Midbrain (tissue), 1 donor: ENCODE measurements at regions not wholly inside any gene's neighbourhood (a gene's known extent, or its start where the extent isn't known, plus 50 kb on each side); places are given as distances from the start of the nearest gene placed in this dataset.

ENCODE experiments used
- DNase-seq: peaks from one replicate; lab custom pipeline; 2025; lab: John Stamatoyannopoulos, UW

DNA sequence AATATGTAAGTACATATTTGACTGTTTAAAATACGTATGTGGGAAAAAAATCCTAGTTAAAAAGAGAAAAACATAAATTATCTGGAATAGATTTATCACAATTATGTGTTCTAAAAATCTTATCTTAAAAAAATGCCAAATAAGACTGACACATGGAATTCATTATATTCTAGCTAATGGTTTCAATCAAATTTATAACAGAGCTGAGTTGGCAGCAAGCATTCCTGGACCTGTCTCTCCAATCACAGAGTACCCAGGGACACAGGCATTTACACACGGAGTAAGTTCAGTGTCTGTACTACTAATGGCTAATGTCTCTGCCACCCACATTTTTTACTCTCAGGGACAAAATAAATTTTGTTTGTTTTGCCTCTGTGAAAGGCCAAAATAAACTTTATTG is 122.3 kb downstream of the RPS12 start:
- no peak for DNase-seq

DNA sequence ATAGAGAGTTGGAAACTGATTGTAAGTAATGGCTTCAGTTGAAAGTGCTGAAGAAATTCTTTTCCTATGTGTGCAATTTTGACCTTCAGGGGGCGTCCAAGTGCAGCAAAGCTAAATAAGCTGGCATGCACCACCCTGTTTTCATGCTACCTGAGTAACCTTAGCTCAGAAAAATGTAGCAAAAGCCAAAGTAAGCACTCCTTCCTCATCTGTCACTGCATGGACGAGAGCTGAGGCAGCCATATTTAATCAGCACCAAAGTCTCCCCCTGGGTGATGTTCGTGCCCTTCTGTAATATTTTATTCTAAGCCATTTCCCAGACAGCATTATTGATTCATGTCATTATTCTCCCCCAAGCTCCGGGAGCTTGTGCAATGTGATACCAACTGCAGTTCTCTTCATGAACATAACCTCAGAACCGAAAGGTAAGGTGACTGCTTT is 123.1 kb downstream of the RPS12 start:
- peak; percentile 38 for DNase-seq

DNA sequence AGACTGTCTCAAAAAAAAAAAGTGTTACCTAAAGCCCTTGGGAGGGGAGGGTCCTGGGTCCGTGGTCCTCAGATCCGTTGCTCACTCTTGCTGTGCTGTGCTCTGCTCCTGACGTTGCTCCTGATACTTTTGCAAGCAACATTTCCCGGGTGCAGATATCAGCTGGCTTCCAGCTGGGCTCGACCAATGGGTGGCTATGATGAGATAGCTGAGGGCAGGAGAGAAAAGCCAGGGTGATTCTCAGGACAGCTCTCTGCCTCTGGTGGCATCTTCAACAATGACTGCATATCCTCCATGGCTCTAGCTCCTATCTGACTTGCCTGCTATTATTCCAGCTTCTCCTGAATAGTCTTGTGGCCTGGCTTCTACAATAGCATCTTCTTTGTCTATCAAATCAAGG is 134.5 kb downstream of the RPS12 start:
- DNase-seq, result no peak

DNA sequence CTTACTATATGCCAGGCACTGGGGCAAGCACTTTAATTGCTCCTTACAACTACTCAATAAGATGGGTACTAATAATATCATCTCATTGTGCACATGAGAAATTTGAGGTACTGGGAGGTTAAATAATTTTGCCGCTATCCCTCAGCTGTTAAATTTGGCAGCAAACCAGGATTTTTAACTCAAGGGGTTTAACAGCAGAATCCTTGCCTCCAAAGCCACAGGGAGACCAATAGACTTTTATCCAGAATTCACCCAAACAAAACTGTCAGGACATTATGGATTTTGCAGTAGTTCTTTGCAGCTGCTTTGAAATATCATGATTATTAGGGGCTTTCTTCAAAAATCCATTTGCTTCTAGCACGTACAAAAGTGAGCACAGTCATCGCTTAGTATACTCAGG is 136.2 kb downstream of the RPS12 start:
- no peak for DNase-seq

DNA sequence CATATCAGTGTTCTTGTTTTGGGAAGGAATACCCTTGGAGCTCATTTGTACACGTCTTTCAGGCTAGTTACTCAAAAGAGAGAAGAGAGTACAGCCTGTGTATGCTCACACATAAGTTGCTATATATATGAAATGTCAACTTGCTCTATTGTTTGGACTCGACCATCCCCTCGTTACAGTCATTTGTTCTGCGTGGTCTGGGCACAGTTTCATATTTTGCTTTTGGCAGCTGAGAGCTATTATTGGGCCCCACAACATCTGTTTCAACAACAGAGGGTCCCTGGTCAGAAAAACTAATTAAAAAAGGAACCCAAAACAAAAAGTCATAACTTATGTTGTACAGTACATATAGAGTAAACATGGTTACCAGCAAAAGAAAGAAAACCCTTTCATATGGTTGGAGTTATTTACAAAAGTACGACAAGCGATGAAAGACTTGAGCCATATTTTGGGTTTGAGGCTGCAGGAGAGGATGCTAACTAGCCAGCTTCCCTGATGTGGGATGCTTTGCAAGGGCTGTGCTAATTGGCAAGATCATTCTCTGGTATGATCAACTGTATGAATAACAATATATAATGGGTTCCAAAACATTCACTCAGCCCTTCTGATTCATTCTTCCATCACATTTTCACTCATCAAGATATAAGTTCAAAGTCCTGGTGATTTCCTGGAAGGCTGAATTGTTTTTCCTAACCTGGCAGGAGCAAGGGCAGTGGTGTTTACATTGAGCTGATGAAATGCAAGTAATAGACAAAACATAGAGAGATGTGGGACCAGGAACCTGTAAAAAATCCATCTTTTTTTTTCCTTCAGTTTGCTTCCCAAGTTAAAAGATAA is 137.9 kb downstream of the RPS12 start:
- no peak for DNase-seq

DNA sequence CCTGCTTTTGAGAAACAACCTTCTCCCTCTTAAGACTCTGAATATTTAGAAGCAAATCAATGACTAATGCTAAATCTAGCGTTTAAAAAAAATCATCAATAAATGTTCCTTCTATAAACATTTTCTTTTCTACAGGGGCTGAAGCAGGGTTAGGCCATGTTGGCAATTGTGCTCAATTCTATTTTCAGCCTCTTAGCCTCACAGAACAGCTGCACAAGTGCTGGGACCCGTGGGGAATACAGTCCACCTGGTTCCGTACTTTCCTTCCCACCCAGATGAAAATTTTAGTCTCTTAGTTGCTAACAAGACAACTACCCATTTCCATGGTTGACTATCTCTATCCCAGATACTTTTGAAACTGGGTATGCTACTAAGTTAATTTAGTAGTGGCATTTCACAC is 138.6 kb downstream of the RPS12 start:
- DNase-seq, result no peak

DNA sequence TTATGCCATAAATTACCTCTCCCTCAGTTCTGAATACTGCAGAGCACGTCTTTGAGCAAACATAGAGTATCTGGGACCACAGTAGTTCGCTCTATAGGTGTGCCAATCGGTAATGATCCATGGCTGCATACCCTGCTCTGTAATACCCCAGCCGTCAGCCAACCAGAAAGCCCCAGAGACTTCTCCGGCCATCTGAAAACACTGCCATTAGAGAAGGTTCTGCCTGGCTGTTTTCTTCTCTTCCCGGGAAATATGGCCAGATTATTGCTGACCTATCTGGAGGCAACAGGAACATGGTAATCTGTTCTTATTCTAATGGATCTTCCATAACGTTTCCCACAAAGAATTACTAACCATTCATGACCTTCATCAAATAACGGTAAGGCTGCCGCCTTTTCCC is 139.9 kb downstream of the RPS12 start:
- no peak for DNase-seq

DNA sequence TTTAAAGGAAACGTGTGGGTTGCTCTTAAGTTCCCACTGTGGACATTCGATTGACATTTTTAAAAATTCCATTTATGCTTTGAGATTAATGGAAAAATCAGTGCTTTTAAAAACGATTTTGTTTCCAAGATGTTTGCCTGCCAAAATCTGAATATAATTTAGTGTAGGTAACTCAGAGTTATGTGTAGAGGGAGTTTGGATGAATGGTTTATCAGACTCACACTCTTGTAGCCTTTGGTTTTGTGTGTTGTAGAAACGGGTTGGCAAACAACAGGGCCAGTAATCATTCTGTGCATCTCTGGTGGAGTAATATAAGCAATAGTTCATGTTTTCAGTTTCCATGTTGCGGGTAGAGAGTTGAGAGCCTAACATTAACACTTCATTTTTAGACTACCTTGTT is 140.6 kb downstream of the RPS12 start:
- DNase-seq, result no peak

DNA sequence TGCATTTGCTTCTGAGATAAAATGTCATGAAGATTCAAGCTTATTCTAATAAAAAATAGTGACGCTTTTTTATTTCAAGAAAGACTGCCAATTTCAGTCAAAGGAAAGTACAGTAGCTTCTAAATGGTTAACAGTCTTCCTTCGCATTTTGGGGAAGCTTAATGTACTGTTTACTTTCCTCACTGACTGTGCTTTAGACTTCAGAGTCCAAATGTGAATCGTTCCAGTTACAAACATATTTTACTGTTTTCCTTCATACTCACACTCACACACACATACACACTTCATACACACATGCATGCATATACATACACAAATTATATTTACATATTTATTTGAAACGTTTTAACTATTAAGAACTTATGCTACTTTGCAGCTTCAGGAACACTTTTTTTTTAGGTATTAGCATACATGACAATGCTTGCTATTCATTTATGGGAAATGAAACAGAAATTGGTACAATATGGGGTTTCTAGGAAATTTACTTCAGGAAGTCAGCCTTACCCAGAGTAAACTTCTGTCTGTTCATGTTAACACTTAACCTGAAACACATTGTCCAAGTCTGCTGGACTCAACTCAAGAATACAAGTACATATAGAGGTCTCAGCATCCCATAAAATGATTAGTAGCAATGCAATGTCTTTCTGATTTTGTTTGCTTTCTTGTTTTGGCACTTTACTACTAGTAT is 145.4 kb downstream of the RPS12 start:
- no peak for DNase-seq

DNA sequence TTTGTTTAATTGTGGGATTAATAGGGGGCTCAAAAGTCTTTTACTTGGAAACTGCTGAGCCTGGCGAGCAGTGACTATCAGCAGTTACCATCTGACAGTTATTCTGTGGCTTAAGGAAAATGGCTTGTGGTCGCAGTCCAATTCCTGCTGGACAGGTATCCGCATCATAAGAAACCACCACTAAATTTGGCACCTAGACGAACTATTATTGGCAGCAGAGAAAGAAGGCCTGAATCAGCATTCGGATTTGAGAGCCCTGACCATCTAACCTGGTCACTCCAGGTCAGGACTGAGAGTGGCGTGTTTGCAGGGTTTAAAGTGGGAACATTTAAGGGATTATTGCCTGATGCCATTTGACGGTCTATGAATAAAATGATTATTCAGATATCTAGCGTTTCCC is 146.4 kb downstream of the RPS12 start:
- no peak for DNase-seq

DNA sequence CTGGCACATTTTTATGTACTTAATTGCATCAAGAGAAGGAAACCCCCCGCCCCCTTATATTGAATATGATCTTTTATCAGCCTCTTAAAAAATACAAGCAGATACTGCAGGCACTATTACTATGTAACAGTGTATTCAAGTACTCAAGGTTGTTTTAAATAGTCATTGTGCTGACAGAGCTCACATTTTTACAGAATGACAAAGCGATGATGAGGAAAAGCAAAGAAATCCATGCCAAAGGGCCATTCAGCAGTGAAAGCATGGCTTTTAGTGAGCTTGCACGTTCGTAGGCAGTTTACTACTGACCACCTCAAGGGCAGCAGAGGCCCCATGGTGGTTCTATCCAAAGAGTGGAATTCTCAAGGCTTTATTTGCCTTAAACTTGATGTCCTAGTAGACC is 146.8 kb downstream of the RPS12 start:
- DNase-seq, result no peak

DNA sequence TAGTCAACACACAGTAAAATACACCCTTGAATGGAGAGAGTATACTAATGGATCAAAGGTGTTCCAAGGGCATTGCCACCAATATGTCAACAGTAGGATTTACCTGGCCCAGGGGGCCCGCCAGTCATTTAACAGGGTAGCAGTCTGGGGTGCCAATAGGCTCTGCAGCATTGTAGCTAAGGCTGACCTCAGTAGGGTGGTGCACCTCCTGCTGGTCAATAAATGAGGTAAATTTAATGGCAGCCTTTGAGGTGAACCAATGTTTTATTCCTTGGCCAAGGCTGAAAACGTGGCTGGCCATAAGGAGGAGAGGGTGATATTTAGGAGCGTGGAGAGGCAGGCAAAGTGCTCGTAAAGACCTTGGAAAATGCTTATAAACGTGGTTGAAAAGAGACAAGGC is 147.2 kb downstream of the RPS12 start:
- no peak for DNase-seq

DNA sequence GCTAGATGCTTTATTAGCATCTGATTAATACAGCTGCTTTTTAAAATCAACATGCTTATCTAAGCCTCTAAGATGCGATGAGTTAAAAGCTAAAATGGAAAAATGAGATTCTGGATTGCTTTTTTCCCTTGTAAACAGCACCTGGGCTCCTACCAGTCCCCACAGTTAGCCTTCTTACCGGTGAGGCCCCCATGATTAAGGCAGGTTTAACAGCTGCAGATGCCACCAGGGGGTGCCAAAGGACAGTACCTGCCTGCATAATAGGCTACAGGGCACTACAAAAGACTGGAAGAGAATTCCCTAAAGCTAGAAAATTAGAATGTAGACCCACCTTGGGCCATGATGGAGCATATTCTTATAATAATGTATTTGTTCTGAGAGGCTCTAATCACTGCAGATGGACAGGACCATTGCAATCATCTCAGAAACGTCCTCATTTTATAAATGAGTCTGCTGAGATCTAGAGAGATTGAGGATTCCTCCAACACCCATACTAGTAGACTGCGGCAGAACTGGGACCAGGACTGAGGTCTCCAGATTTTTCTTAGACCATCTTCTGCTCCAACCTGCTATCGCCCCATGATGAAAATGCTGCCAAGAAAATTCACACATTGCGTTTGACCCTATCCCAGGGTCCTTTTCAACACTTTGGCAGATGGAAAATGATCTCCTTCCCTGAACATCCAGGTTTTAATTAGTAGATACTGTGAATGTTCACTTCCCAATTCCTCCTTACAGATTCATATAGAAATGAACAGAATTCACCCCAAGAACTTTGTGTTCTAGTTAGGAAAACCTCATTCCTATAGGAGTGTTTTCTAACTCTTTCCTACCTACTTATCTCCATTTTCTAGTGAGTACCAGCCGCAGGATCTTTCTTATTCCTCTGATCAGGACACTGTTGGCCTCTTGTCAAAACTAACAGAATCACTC is 148.8 kb downstream of the RPS12 start:
- DNase-seq, result peak; percentile 9

DNA sequence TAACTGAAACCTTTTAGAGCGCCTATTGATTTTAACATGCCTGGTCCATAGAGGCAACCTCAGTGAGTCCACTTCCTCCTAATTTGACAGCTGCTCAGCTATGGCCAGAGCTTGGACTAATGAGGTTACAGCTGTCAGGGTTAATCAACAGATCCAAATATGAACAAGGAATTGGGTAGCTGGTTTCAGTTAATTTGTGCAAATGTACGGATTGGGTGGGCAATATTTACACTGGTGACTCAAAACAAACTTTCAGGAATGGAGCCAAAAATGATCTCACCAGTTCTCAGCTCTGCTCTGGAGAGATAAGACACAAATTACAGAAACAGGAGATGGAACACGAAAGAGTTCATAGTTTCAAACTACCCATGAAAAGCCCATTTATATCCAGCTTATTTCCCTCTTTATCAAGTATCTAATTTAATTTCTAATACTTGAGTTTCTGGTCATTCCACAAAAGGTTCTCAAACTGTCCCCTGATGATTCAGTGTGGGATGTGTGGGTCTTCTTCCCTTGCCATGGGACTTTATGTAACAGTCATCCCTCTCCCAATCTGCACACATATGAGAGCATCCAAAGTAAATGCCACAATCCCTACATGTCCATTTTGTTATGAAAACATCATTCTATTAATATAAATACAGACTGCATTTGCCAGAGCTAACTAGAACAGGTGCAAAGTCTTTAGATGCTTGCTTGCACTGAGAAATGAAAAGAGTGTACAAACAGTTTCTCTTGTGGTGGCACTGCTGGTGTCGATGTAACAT is 149.9 kb downstream of the RPS12 start:
- no peak for DNase-seq

DNA sequence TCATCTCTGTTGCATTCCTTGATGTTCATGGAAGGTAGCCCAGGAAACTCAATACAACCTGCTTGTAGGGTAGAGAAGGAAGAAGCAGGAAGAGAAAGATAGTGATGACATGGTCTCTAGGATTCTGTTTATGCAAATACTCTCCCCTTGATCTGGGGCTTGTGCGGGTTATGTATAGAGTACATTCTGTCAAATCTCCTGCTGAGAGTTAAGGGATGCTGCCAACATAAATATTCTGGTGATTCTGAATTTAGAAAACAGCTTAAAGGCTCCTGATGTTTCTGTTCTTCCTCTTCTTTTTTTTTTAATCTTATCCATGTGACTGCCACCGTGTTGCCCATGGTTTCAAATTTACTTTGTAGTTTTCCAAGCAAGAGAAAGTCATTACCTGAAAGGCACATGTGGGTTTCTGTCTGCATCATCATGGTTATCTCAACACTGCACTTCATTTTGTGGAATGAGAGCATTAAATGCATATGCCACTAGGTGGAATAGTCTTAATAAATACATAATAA is 150.6 kb downstream of the RPS12 start:
- DNase-seq, result no peak

DNA sequence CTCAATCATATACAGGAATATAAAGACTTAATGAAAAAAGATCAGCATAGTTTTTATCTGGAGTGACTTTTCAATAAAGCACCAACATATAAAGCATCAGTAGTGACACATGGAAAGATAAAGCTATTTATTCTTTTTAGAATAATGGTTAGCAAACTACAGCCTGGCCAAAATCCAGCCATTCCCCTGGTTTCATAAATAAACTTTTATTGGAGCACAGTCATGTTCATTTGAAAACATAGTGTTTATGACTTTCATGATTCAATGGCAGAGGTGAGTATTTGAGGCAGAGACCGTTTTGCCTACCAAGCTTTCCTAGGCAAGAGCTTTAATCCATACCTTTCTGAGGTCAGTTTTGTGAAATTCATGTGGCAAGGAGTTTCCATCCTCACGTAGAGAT is 153.5 kb downstream of the RPS12 start:
- no peak for DNase-seq

DNA sequence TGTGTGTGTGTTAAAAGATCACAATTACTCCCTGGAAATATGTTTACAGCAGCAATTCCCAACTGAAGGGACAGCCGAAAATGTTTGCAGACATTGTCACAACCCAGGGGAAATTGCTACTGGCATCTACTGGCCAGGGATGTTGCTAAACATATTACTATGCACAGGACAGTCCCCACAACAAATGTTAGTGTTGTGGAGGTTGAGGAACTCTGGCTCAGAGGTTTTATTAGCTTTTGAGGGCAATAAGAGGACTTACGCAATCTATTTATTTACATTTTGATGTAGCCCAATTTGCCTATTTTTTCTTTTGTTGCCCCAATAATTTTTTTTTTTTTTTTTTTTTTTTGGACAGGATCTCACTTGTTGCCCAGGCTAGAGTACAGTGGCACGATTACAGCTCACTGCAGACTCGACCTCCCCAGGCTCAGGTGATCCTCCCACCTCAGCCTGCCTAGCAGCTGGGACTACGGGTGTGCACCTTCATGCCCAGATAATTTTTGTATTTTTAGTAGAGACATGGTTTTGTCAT is 154.1 kb downstream of the RPS12 start:
- DNase-seq, result no peak

DNA sequence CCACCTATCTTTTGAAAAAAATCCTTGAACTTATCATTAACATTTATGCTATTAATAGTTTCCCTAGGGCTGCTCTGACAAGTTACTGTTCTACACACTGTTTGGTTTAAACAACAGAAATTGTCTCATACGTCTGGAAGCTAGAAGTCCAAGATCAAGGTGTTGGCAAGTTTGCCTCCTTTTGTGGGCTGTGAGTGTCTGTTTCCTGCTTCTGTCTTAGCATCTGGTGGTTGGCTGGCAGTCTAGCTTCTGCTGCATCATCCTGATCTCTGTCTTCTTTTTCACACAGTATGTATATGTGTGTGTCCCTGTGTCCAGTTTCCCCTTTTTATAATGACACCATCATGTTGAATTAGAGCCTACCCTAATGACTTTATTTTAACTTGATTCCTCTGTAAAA is 154.8 kb downstream of the RPS12 start:
- DNase-seq, result no peak

DNA sequence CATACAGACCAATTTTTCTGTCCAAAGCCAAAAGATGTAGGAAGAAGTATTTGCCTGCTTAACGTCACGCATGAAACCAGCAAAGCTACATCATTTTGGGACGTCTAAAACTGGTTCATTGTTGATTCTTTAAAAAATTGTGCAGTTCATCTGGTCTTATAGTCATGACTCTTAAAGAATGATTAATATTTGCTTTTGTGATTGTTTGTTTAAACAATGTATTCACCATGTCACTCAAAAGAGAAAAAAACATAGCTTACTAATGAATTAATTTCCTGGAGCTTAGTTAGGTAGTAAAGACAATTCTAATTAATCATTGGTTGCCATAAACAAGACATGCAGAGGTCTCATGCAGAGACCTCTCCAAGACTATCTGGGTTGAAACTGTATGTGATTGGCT is 157.3 kb downstream of the RPS12 start:
- no peak for DNase-seq

DNA sequence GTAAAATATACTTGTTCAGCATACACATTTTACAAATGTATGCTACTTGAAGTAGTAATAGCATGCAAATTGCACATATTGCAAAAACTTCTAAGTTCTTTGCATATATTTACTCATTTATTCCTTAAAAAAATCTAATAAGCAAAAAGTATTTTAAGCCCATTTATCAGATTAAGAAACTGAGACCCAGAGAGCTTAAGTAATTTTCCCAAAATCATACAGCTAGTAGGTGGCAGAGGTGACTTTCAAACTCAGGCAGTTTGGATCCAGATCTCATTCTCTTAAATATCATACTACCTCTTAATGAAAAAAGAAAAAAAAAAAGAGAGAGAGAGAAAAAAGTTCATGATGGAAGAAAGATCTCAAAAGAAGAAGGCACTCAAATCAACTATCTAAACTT is 157.9 kb downstream of the RPS12 start:
- DNase-seq, result no peak

DNA sequence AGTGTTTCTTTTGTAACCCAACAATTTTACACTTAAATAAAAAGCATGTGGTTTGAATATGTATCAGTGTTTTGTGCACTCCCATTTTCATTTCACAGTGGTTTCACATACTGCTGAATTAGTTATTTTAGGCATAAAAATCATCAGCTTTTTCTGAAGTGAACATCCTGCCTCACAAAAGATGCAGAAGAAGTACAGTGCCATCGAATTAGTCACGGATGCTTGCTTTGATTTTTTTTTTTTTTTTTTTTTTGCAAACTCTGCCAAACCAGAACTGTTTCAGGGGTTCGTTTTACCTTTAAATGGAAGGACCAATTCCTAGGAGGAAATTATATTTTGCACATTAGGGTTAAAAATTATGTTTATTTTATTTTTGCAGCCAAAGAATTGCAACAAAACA is 158.6 kb downstream of the RPS12 start:
- DNase-seq, result no peak
